HEK293 (cell line): ENCODE measurements at regions not wholly inside any gene's neighbourhood (a gene's known extent, or its start where the extent isn't known, plus 50 kb on each side); places are given as distances from the start of the nearest gene placed in this dataset.

Experiments
- CTCF ChIA-PET: fragments of 350-600 bp; formaldehyde crosslinking; extraction: SDS; loops from one replicate; lab custom pipeline; 2021; ENCODE audit warnings: antibody characterized with exemption; lab: Yijun Ruan, JAX
- POLR2A ChIA-PET: fragments of 300-600 bp; formaldehyde crosslinking; extraction: SDS; loops from one replicate; lab custom pipeline; 2020; ENCODE audit warnings: antibody characterized with exemption, inconsistent platforms; lab: Yijun Ruan, JAX
- H3K27ac ChIP-seq: fragments of 200-500 bp; sonication (Bioruptor generic); 2 replicates; pipeline ENCODE4 v1.5.1; 2014; ENCODE audit warnings: low read depth, low read length, control low read depth, inconsistent platforms; ENCODE audit errors: extremely low read depth
- H3K36me3 ChIP-seq, 2 experiments: fragments of 200-500 bp in 1 of 2; sonication (Bioruptor generic) in 1 of 2; 1 replicate in 1 of 2; 2 replicates in 1 of 2; pipeline ENCODE4 v1.5.1; 2014 to 2017; ENCODE audit warnings: inconsistent platforms in 2 of 2, low read length in 2 of 2; ENCODE audit not compliant: control insufficient read depth in 2 of 2, insufficient read depth in 1 of 2
- H3K4me1 ChIP-seq: fragments of 200-500 bp; sonication (Bioruptor generic); 2 replicates; pipeline ENCODE4 v1.5.1; 2014; ENCODE audit warnings: mild to moderate bottlenecking, low read length, inconsistent platforms; ENCODE audit not compliant: control insufficient read depth, insufficient read depth
- H3K4me3 ChIP-seq: 2 replicates; pipeline ENCODE4 v1.5.1; 2011; ENCODE audit warnings: low read depth, mild to moderate bottlenecking, control low read depth, low read length, moderate library complexity
- H3K9me3 ChIP-seq: fragments of 200-500 bp; sonication (Bioruptor generic); 2 replicates; pipeline ENCODE4 v1.5.1; 2014; ENCODE audit warnings: low read depth, low read length, inconsistent platforms; ENCODE audit not compliant: control insufficient read depth, insufficient read depth
- KLF9 ChIP-seq: fragments of 450-650 bp; formaldehyde crosslinking; IDR thresholded peaks from 2 replicates; pipeline ENCODE4 v1.5.1; 2016; ENCODE audit warnings: missing biosample characterization, missing genetic modification characterization, low read depth
- PRDM1 ChIP-seq: fragments of 450-650 bp; formaldehyde crosslinking; IDR thresholded peaks from 2 replicates; pipeline ENCODE4; 2016; ENCODE audit warnings: missing biosample characterization, missing genetic modification characterization
- PRDM2 ChIP-seq: fragments of 450-650 bp; formaldehyde crosslinking; IDR thresholded peaks from 2 replicates; pipeline ENCODE4 v1.5.1; 2016; ENCODE audit warnings: missing biosample characterization, missing genetic modification characterization, borderline replicate concordance
- SALL2 ChIP-seq: fragments of 450-650 bp; formaldehyde crosslinking; IDR thresholded peaks from 2 replicates; pipeline ENCODE4 v1.5.0; 2017; ENCODE audit warnings: missing biosample characterization, mild to moderate bottlenecking, missing genetic modification characterization, borderline replicate concordance
- SP3 ChIP-seq: fragments of 450-650 bp; formaldehyde crosslinking; IDR thresholded peaks from 2 replicates; pipeline ENCODE4 v1.5.1; 2016; ENCODE audit warnings: missing biosample characterization, missing genetic modification characterization
- YY2 ChIP-seq: fragments of 450-650 bp; formaldehyde crosslinking; IDR thresholded peaks from 2 replicates; pipeline ENCODE4 v1.5.1; 2016; ENCODE audit warnings: missing biosample characterization, missing genetic modification characterization
- ZBTB10 ChIP-seq: fragments of 450-650 bp; formaldehyde crosslinking; IDR thresholded peaks from 2 replicates; pipeline ENCODE4 v1.5.1; 2016; ENCODE audit warnings: missing biosample characterization, missing genetic modification characterization
- ZBTB21 ChIP-seq: fragments of 450-650 bp; formaldehyde crosslinking; IDR thresholded peaks from 2 replicates; pipeline ENCODE4 v1.5.1; 2017; ENCODE audit warnings: missing biosample characterization, missing genetic modification characterization
- ZBTB48 ChIP-seq: fragments of 450-650 bp; formaldehyde crosslinking; IDR thresholded peaks from 2 replicates; pipeline ENCODE4 v1.5.1; 2016; ENCODE audit warnings: missing biosample characterization, missing genetic modification characterization
- ZNF138 ChIP-seq: fragments of 450-650 bp; formaldehyde crosslinking; IDR thresholded peaks from 2 replicates; pipeline ENCODE4 v1.5.1; 2016; ENCODE audit warnings: missing biosample characterization, missing genetic modification characterization, borderline replicate concordance
- ZNF146 ChIP-seq: fragments of 450-650 bp; formaldehyde crosslinking; IDR thresholded peaks from 2 replicates; pipeline ENCODE4 v1.5.1; 2016; ENCODE audit warnings: missing biosample characterization, missing genetic modification characterization
- ZNF184 ChIP-seq: fragments of 450-650 bp; IDR thresholded peaks from 2 replicates; pipeline ENCODE4 v1.5.1; 2018; ENCODE audit warnings: missing biosample characterization, mild to moderate bottlenecking, missing genetic modification characterization
- ZNF211 ChIP-seq: fragments of 450-650 bp; formaldehyde crosslinking; IDR thresholded peaks from 2 replicates; pipeline ENCODE4 v1.5.1; 2016; ENCODE audit warnings: low read depth, missing biosample characterization, missing genetic modification characterization
- ZNF416 ChIP-seq: fragments of 450-650 bp; formaldehyde crosslinking; IDR thresholded peaks from 2 replicates; pipeline ENCODE4 v1.5.1; 2016; ENCODE audit warnings: missing biosample characterization, missing genetic modification characterization
- ZNF426 ChIP-seq: fragments of 450-650 bp; formaldehyde crosslinking; IDR thresholded peaks from 2 replicates; pipeline ENCODE4 v1.5.1; 2017; ENCODE audit warnings: missing biosample characterization, missing genetic modification characterization, mild to moderate bottlenecking, inconsistent platforms, moderate library complexity
- ZNF514 ChIP-seq: fragments of 450-650 bp; formaldehyde crosslinking; IDR thresholded peaks from 2 replicates; pipeline ENCODE4 v1.5.1; 2016; ENCODE audit warnings: missing biosample characterization, missing genetic modification characterization
- ZNF529 ChIP-seq: fragments of 450-650 bp; formaldehyde crosslinking; IDR thresholded peaks from 2 replicates; pipeline ENCODE4 v1.5.1; 2017; ENCODE audit warnings: missing genetic modification characterization, missing biosample characterization; ENCODE audit not compliant: insufficient replicate concordance
- ZNF548 ChIP-seq: fragments of 450-650 bp; formaldehyde crosslinking; IDR thresholded peaks from 2 replicates; pipeline ENCODE4 v1.5.1; 2016; ENCODE audit warnings: missing biosample characterization, missing genetic modification characterization
- ZNF549 ChIP-seq: fragments of 450-650 bp; IDR thresholded peaks from 2 replicates; pipeline ENCODE4 v1.5.1; 2018; ENCODE audit warnings: missing biosample characterization, missing genetic modification characterization, mild to moderate bottlenecking, inconsistent platforms, moderate library complexity
- ZNF621 ChIP-seq: fragments of 450-650 bp; formaldehyde crosslinking; IDR thresholded peaks from 2 replicates; pipeline ENCODE4 v1.5.1; 2017; ENCODE audit warnings: missing biosample characterization, missing genetic modification characterization
- ZNF707 ChIP-seq: fragments of 450-650 bp; formaldehyde crosslinking; IDR thresholded peaks from 2 replicates; pipeline ENCODE4 v1.5.1; 2016; ENCODE audit warnings: missing biosample characterization, missing genetic modification characterization
- ZNF830 ChIP-seq: fragments of 450-650 bp; IDR thresholded peaks from 2 replicates; pipeline ENCODE4 v1.5.0; 2018; ENCODE audit warnings: missing biosample characterization, missing genetic modification characterization, low read depth, mild to moderate bottlenecking, moderate library complexity
- ZNF843 ChIP-seq: fragments of 450-650 bp; formaldehyde crosslinking; IDR thresholded peaks from 2 replicates; pipeline ENCODE4 v1.5.1; 2016; ENCODE audit warnings: missing biosample characterization, missing genetic modification characterization
- TF ChIP-seq, protein P1 (sequence below): fragments of 450-650 bp; formaldehyde crosslinking; IDR thresholded peaks from 2 replicates; pipeline ENCODE4 v1.5.1; 2016; ENCODE audit warnings: missing biosample characterization, missing genetic modification characterization
- TF ChIP-seq, protein P2 (sequence below): fragments of 450-650 bp; formaldehyde crosslinking; IDR thresholded peaks from 2 replicates; pipeline ENCODE4; 2016; ENCODE audit warnings: missing biosample characterization, missing genetic modification characterization

- no peak for TF ChIP-seq SP3 (tag by site-specific recombination)
- TF ChIP-seq PRDM2 (tag by site-specific recombination): no peak
- TF ChIP-seq ZNF548 (tag by site-specific recombination): no peak
- no peak for TF ChIP-seq PRDM1 (tag by site-specific recombination)
- no peak for TF ChIP-seq ZNF549 (tag by site-specific recombination)
- TF ChIP-seq ZNF426 (tag by site-specific recombination): no peak
These were observed 657.0 kb upstream of the WWC1 start (continued) for GRCh38 chr5:167634432-167634831.

GRCh38 chr5:167638816-167639215, 652.6 kb upstream of the WWC1 start:
- H3K4me1 ChIP-seq: no peaks in the 10 kb centered on the region
- CTCF ChIA-PET: interaction anchor here (0.6 kb wide), 1 partner anchor 328 kb away, joined by 4 read pairs; no protein-coding TSS in a partner anchor
- no peak overlapping the region for H3K27ac ChIP-seq
- H3K36me3 ChIP-seq: no peaks in the 10 kb centered on the region
- H3K4me3 ChIP-seq: no peak overlapping the region
- H3K9me3 ChIP-seq: no peaks in the 10 kb centered on the region
- POLR2A ChIA-PET: no interaction called here
- TF ChIP-seq ZNF621 (tag by site-specific recombination) (no peak), YY2 (tag by site-specific recombination) (no peak), ZNF707 (tag by site-specific recombination) (no peak), ZNF211 (tag by site-specific recombination) (no peak), ZNF138 (tag by site-specific recombination) (no peak), ZNF843 (no peak), ZBTB48 (tag by site-specific recombination) (no peak), SALL2 (tag by site-specific recombination) (no peak), ZNF416 (no peak), KLF9 (tag by site-specific recombination) (no peak), ZNF184 (tag by site-specific recombination) (no peak), ZNF529 (tag by site-specific recombination) (no peak), ZBTB10 (no peak), ZNF514 (tag by site-specific recombination) (no peak), ZBTB21 (no peak), ZNF146 (tag by site-specific recombination) (no peak), ZNF830 (tag by site-specific recombination) (no peak)
- TF ChIP-seq, protein P1, sequence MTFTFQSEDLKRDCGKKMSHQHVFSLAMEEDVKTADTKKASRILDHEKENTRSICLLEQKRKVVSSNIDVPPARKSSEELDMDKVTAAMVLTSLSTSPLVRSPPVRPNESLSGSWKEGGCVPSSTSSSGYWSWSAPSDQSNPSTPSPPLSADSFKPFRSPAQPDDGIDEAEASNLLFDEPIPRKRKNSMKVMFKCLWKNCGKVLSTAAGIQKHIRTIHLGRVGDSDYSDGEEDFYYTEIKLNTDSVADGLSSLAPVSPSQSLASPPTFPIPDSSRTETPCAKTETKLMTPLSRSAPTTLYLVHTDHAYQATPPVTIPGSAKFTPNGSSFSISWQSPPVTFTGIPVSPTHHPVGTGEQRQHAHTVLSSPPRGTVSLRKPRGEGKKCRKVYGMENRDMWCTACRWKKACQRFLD: no peak
- TF ChIP-seq, protein P2, sequence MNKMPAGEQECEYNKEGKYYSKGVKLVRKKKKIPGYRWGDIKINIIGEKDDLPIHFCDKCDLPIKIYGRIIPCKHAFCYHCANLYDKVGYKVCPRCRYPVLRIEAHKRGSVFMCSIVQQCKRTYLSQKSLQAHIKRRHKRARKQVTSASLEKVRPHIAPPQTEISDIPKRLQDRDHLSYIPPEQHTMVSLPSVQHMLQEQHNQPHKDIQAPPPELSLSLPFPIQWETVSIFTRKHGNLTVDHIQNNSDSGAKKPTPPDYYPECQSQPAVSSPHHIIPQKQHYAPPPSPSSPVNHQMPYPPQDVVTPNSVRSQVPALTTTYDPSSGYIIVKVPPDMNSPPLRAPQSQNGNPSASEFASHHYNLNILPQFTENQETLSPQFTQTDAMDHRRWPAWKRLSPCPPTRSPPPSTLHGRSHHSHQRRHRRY (tag by site-specific recombination): no peak
